ENCODE measurements at regions not wholly inside any gene's neighbourhood (a gene's known extent, or its start where the extent isn't known, plus 50 kb on each side); places are given as distances from the start of the nearest gene placed in this dataset.

- TF ChIP-seq CTCF (IDR thresholded peaks at IDR 0.05) = no peak
- no peak for TF ChIP-seq POLR2A (IDR thresholded peaks at IDR 0.05; ENCODE audit: low read depth)
Measured at GRCh38 chr2:235113854-235114253, 162.0 kb downstream of the SH3BP4 start.
